IPS-NIHi7 (cell line): ENCODE measurements at regions not wholly inside any gene's neighbourhood (a gene's known extent, or its start where the extent isn't known, plus 50 kb on each side); places are given as distances from the start of the nearest gene placed in this dataset.

Experiments
- DNase-seq: peaks from one replicate; pipeline ENCODE4 v3.0.0; 2012; ENCODE audit warnings: mixed read lengths; ENCODE audit errors: extremely low spot score

GRCh38 chr9:99436616-99437015 lies 214.5 kb downstream of the SEC61B start:
- DNase-seq, result no peak

- DNase-seq, result no peak
These were observed 215.1 kb downstream of the SEC61B start for GRCh38 chr9:99437145-99437544.

- DNase-seq, result no peak
These were observed 216.5 kb downstream of the SEC61B start for GRCh38 chr9:99438596-99438995.

GRCh38 chr9:99441829-99442228 lies 219.7 kb downstream of the SEC61B start:
- DNase-seq, result no peak

GRCh38 chr9:99445371-99445891 lies 223.3 kb downstream of the SEC61B start:
- no peak for DNase-seq

GRCh38 chr9:99445920-99446319 lies 223.8 kb downstream of the SEC61B start:
- no peak for DNase-seq

GRCh38 chr9:99447951-99448350 lies 225.9 kb downstream of the SEC61B start:
- DNase-seq, result no peak

- DNase-seq, result no peak
These were observed 227.6 kb downstream of the SEC61B start for GRCh38 chr9:99449726-99450125.

GRCh38 chr9:99451112-99451606 lies 229.1 kb downstream of the SEC61B start:
- no peak for DNase-seq

- DNase-seq, result no peak
These were observed 235.3 kb downstream of the SEC61B start for GRCh38 chr9:99457406-99457805.

GRCh38 chr9:99457981-99458380 lies 235.9 kb downstream of the SEC61B start:
- no peak for DNase-seq

GRCh38 chr9:99459919-99460318 lies 237.8 kb downstream of the SEC61B start:
- no peak for DNase-seq

GRCh38 chr9:99463131-99463530 lies 241.0 kb downstream of the SEC61B start:
- DNase-seq, result no peak

GRCh38 chr9:99464568-99464967 lies 242.5 kb downstream of the SEC61B start:
- no peak for DNase-seq

GRCh38 chr9:99465231-99465907 lies 243.3 kb downstream of the SEC61B start:
- DNase-seq, result no peak

GRCh38 chr9:99466104-99466503 lies 244.0 kb downstream of the SEC61B start:
- DNase-seq, result no peak

- no peak for DNase-seq
These were observed 244.7 kb downstream of the SEC61B start for GRCh38 chr9:99466781-99467180.

- no peak for DNase-seq
These were observed 249.0 kb downstream of the SEC61B start for GRCh38 chr9:99471033-99471432.

- no peak for DNase-seq
These were observed 250.3 kb downstream of the SEC61B start for GRCh38 chr9:99472240-99472915.

- no peak for DNase-seq
These were observed 250.8 kb downstream of the SEC61B start for GRCh38 chr9:99472916-99473245.

GRCh38 chr9:99474186-99474585 lies 252.1 kb downstream of the SEC61B start:
- no peak for DNase-seq

- DNase-seq, result no peak
These were observed 253.5 kb downstream of the SEC61B start for GRCh38 chr9:99475401-99476065.
